ENCODE measurements at regions not wholly inside any gene's neighbourhood (a gene's known extent, or its start where the extent isn't known, plus 50 kb on each side); places are given as distances from the start of the nearest gene placed in this dataset.
A peak's percentile ranks its signal among the peaks of the same experiment; 100 is the strongest.

GRCh38 chr2:18648161-18648560, 58.8 kb upstream of the NT5C1B start:
- ATAC-seq (no peak), DNase-seq (ENCODE audit: missing footprints) (no peak)
- intact Hi-C loops (cut with DNase I), result no loop called here

GRCh38 chr2:18647731-18648130, 58.4 kb upstream of the NT5C1B start:
- no peak for DNase-seq (ENCODE audit: missing footprints)
- peak; percentile 31 for ATAC-seq
- intact Hi-C loops (cut with DNase I), result no loop called here

- intact Hi-C loops (cut with DNase I), result no loop called here
- no peak for ATAC-seq
Observed at GRCh38 chr2:18645315-18645714, 55.9 kb upstream of the NT5C1B start.

GRCh38 chr2:18644115-18644462, 54.7 kb upstream of the NT5C1B start:
- ATAC-seq (no peak), DNase-seq (ENCODE audit: missing footprints) (no peak)
- intact Hi-C loops (cut with DNase I), result no loop called here

More at GRCh38 chr2:18645315-18645714, 55.9 kb upstream of the NT5C1B start:
- no peak for DNase-seq (ENCODE audit: missing footprints)

- ATAC-seq, result no peak
- intact Hi-C loops (cut with DNase I), result no loop called here
- DNase-seq (ENCODE audit: missing footprints), result no peak
Observed at GRCh38 chr2:18643326-18644114, 54.2 kb upstream of the NT5C1B start.

- DNase-seq (ENCODE audit: missing footprints) (no peak), ATAC-seq (no peak)
- intact Hi-C loops (cut with DNase I), result no loop called here
Observed at GRCh38 chr2:18641823-18642222, 52.5 kb upstream of the NT5C1B start.

GRCh38 chr2:18639756-18640453, 50.5 kb upstream of the NT5C1B start:
- ATAC-seq (no peak), DNase-seq (ENCODE audit: missing footprints) (no peak)
- intact Hi-C loops (cut with DNase I), result no loop called here

Data from Right ventricle myocardium inferior (tissue), 1 donor.